ENCODE measurements at regions not wholly inside any gene's neighbourhood (a gene's known extent, or its start where the extent isn't known, plus 50 kb on each side); places are given as distances from the start of the nearest gene placed in this dataset.

DNA sequence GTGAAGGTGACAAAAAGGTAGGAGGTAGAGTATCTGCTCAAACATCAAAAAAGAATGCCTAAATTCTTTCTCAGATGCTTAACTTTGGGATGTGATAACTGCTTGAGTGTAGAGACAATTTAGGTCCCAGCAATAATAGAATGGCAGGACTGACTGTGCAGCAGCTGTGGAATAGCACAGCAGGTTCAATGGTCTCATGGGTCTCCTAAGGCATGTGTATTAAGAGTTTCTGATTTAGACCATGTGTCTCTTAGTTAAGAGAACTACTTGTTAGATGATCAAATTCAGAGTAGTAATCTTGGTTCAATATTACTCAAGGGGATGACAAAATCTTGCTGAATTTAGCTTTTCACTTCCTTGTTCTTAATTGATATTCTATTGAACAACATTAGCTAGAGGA is 72.0 kb downstream of the ALX1 start:
- Histone ChIP-seq H3K27me3 (replicated peaks; ENCODE audit: insufficient read depth) (no peaks in the 10 kb centered on the region), H3K36me3 (no peaks in the 10 kb centered on the region), H3K4me1 (replicated peaks) (no peaks in the 10 kb centered on the region), H3K4me3 (no peak overlapping the region), H3K27ac (no peak overlapping the region), H3K9me3 (no peaks in the 10 kb centered on the region)
- intact Hi-C loops (cut with DNase I) = no loop called here
- TF ChIP-seq, protein P1, sequence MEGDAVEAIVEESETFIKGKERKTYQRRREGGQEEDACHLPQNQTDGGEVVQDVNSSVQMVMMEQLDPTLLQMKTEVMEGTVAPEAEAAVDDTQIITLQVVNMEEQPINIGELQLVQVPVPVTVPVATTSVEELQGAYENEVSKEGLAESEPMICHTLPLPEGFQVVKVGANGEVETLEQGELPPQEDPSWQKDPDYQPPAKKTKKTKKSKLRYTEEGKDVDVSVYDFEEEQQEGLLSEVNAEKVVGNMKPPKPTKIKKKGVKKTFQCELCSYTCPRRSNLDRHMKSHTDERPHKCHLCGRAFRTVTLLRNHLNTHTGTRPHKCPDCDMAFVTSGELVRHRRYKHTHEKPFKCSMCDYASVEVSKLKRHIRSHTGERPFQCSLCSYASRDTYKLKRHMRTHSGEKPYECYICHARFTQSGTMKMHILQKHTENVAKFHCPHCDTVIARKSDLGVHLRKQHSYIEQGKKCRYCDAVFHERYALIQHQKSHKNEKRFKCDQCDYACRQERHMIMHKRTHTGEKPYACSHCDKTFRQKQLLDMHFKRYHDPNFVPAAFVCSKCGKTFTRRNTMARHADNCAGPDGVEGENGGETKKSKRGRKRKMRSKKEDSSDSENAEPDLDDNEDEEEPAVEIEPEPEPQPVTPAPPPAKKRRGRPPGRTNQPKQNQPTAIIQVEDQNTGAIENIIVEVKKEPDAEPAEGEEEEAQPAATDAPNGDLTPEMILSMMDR (IDR thresholded peaks at IDR 0.05) = no peak
- no peak for TF ChIP-seq POLR2A (IDR thresholded peaks at IDR 0.05)
- no peak for TF ChIP-seq POLR2AphosphoS5 (IDR thresholded peaks at IDR 0.05)
- no peak for DNase-seq (ENCODE audit: low spot score)

- no peaks in the 10 kb centered on the region for H3K4me1 ChIP-seq (replicated peaks)
- WGBS = 30% methylated on average over 3 of the region's 3 CpGs
- no peaks in the 10 kb centered on the region for H3K27me3 ChIP-seq (replicated peaks; ENCODE audit: insufficient read depth)
- no peaks in the 10 kb centered on the region for H3K36me3 ChIP-seq
- no peak overlapping the region for H3K4me3 ChIP-seq
- TF ChIP-seq POLR2A (IDR thresholded peaks at IDR 0.05) (no peak), POLR2AphosphoS5 (IDR thresholded peaks at IDR 0.05) (no peak)
- TF ChIP-seq, protein P1 (IDR thresholded peaks at IDR 0.05) = no peak
- DNase-seq (ENCODE audit: low spot score) = no peak
- H3K27ac ChIP-seq = no peak overlapping the region
- intact Hi-C loops (cut with DNase I) = no loop called here
- H3K9me3 ChIP-seq = no peaks in the 10 kb centered on the region
Observed at GRCh38 chr12:85356596-85357385, 76.8 kb downstream of the ALX1 start.

DNA sequence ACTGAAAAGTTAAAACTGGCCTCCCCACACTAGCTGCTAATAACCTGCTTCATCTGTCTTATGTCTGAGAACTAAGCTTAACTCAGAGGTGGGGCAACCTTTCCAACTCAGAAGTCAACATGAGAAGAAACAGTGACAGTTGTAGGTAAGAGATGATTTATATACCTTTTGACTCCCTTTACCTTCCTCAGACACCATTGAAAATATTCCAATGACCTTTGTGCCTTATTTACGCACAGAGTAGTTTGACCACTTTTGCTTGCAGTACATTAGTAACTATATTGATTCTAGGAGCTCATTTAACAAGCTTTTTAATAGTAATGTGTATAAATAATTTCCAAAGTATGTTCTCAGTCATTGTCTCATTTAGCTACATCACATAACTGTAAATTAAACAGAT is 77.6 kb downstream of the ALX1 start:
- no peaks in the 10 kb centered on the region for H3K27me3 ChIP-seq (replicated peaks; ENCODE audit: insufficient read depth)
- no peaks in the 10 kb centered on the region for H3K4me1 ChIP-seq (replicated peaks)
- no peak for DNase-seq (ENCODE audit: low spot score)
- intact Hi-C loops (cut with DNase I) = no loop called here
- H3K27ac ChIP-seq = no peak overlapping the region
- no peaks in the 10 kb centered on the region for H3K9me3 ChIP-seq
- no peaks in the 10 kb centered on the region for H3K36me3 ChIP-seq
- WGBS = 47% methylated on average over 1 of the region's 1 CpG
- TF ChIP-seq POLR2AphosphoS5 (IDR thresholded peaks at IDR 0.05) = no peak
- TF ChIP-seq, protein P1 (IDR thresholded peaks at IDR 0.05) = no peak
- no peak for TF ChIP-seq POLR2A (IDR thresholded peaks at IDR 0.05)
- no peak overlapping the region for H3K4me3 ChIP-seq

- Histone ChIP-seq H3K27ac (no peak overlapping the region), H3K27me3 (replicated peaks; ENCODE audit: insufficient read depth) (no peaks in the 10 kb centered on the region), H3K4me3 (no peak overlapping the region), H3K9me3 (no peaks in the 10 kb centered on the region), H3K4me1 (replicated peaks) (no peaks in the 10 kb centered on the region), H3K36me3 (no peaks in the 10 kb centered on the region)
- no peak for DNase-seq (ENCODE audit: low spot score)
- intact Hi-C loops (cut with DNase I) = no loop called here
- 43% methylated on average over 1 of the region's 1 CpG for WGBS
- TF ChIP-seq POLR2AphosphoS5 (IDR thresholded peaks at IDR 0.05) = no peak
- TF ChIP-seq, protein P1 (IDR thresholded peaks at IDR 0.05) = no peak
- no peak for TF ChIP-seq POLR2A (IDR thresholded peaks at IDR 0.05)
Observed at GRCh38 chr12:85358715-85359114, 78.7 kb downstream of the ALX1 start.
